MM.1S (cell line): ENCODE measurements at regions not wholly inside any gene's neighbourhood (a gene's known extent, or its start where the extent isn't known, plus 50 kb on each side); places are given as distances from the start of the nearest gene placed in this dataset.

Source experiments
- EZH2 ChIP-seq: fragments of 300-600 bp; sonication (generic); optimal IDR thresholded peaks from 2 replicates; pipeline ENCODE3; 2017; ENCODE audit warnings: low read depth, mild to moderate bottlenecking, antibody characterized with exemption, low read length, mixed read lengths
- TF ChIP-seq, protein P1 (sequence below): fragments of 300-600 bp; sonication (generic); IDR thresholded peaks from 2 replicates; pipeline ENCODE4 v1.5.1; 2016; ENCODE audit warnings: antibody characterized with exemption, low read length, mixed read lengths

GRCh38 chr6:63022631-63023030 is 188.6 kb upstream of the FKBP1C start:
- TF ChIP-seq, protein P1, sequence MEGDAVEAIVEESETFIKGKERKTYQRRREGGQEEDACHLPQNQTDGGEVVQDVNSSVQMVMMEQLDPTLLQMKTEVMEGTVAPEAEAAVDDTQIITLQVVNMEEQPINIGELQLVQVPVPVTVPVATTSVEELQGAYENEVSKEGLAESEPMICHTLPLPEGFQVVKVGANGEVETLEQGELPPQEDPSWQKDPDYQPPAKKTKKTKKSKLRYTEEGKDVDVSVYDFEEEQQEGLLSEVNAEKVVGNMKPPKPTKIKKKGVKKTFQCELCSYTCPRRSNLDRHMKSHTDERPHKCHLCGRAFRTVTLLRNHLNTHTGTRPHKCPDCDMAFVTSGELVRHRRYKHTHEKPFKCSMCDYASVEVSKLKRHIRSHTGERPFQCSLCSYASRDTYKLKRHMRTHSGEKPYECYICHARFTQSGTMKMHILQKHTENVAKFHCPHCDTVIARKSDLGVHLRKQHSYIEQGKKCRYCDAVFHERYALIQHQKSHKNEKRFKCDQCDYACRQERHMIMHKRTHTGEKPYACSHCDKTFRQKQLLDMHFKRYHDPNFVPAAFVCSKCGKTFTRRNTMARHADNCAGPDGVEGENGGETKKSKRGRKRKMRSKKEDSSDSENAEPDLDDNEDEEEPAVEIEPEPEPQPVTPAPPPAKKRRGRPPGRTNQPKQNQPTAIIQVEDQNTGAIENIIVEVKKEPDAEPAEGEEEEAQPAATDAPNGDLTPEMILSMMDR, result no peak
- no peak for TF ChIP-seq EZH2
